Natural killer cell (primary cell): ENCODE measurements at regions not wholly inside any gene's neighbourhood (a gene's known extent, or its start where the extent isn't known, plus 50 kb on each side); places are given as distances from the start of the nearest gene placed in this dataset.

ENCODE experiments used
- ATAC-seq, 3 donors: fragments of 150-1000 bp in 2 of 3; fragments of 200-7000 bp in 1 of 3; cut with Tn5 transposase; 1 replicate in 1 of 3; 2 replicates in 2 of 3; pipeline ENCODE4 v1.10.0; 2021; ENCODE audit warnings: mild to moderate bottlenecking in 2 of 3, moderate library complexity in 2 of 3
- DNase-seq, 2 donors: peaks; one replicate each; pipeline versions ENCODE4 v3.0.0 to v3.0.0-alpha.2; 2013 to 2021; ENCODE audit warnings: mixed read lengths in 1 of 2
- H3K27ac ChIP-seq: one replicate; pipeline ENCODE4 v1.5.1; 2013; ENCODE audit warnings: mild to moderate bottlenecking, low read length
- H3K27me3 ChIP-seq: one replicate; pipeline ENCODE4 v1.6.1; 2013; ENCODE audit warnings: low read length; ENCODE audit not compliant: control insufficient read depth, insufficient read depth
- H3K36me3 ChIP-seq: one replicate; pipeline ENCODE4 v1.6.1; 2013; ENCODE audit warnings: low read length; ENCODE audit not compliant: control insufficient read depth, insufficient read depth
- H3K4me1 ChIP-seq: one replicate; pipeline ENCODE4 v1.6.1; 2013; ENCODE audit warnings: low read length; ENCODE audit not compliant: control insufficient read depth, insufficient read depth
- H3K4me3 ChIP-seq: one replicate; pipeline ENCODE4 v1.5.1; 2013; ENCODE audit warnings: low read length
- H3K9me3 ChIP-seq: one replicate; pipeline ENCODE4 v1.6.1; 2013; ENCODE audit warnings: low read length; ENCODE audit not compliant: control insufficient read depth, insufficient read depth
- H3K27ac Mint-ChIP-seq, 2 donors: one replicate each; pipeline ENCODE4 v1.8.0; 2022; ENCODE audit warnings: mild to moderate bottlenecking in 2 of 2, mixed read lengths in 2 of 2, moderate library complexity in 1 of 2
- H3K27me3 Mint-ChIP-seq, 2 donors: one replicate each; pipeline ENCODE4 v1.8.0; 2022; ENCODE audit warnings: low read depth in 2 of 2, mixed read lengths in 2 of 2
- H3K36me3 Mint-ChIP-seq: one replicate; pipeline ENCODE4 v1.8.0; 2022; ENCODE audit warnings: mixed read lengths
- H3K4me1 Mint-ChIP-seq, 2 donors: one replicate each; pipeline ENCODE4 v1.8.0; 2022; ENCODE audit warnings: mixed read lengths in 2 of 2
- H3K4me3 Mint-ChIP-seq: one replicate; pipeline ENCODE4 v1.8.0; 2022; ENCODE audit warnings: mild to moderate bottlenecking, moderate library complexity, mixed read lengths
- H3K9me3 Mint-ChIP-seq, 2 donors: one replicate each; pipeline ENCODE4 v1.8.0; 2022; ENCODE audit warnings: mixed read lengths in 2 of 2
- WGBS: methylation state at CpG from one replicate; pipeline ENCODE4 v1.1.7; 2013; ENCODE audit warnings: missing lambda C conversion rate; ENCODE audit not compliant: insufficient coverage; 5-methylcytosine and 5-hydroxymethylcytosine counted together
- intact Hi-C: fragments of 100-400 bp; cut with micrococcal nuclease; formaldehyde crosslinking; loops from one replicate; pipeline ENCODE4 v1.14.2; 2022
- TF ChIP-seq, protein P1 (sequence below): fragments of 200-600 bp; IDR thresholded peaks from one replicate; pipeline ENCODE4 v1.8.0; 2022; ENCODE audit warnings: antibody characterized with exemption

DNA sequence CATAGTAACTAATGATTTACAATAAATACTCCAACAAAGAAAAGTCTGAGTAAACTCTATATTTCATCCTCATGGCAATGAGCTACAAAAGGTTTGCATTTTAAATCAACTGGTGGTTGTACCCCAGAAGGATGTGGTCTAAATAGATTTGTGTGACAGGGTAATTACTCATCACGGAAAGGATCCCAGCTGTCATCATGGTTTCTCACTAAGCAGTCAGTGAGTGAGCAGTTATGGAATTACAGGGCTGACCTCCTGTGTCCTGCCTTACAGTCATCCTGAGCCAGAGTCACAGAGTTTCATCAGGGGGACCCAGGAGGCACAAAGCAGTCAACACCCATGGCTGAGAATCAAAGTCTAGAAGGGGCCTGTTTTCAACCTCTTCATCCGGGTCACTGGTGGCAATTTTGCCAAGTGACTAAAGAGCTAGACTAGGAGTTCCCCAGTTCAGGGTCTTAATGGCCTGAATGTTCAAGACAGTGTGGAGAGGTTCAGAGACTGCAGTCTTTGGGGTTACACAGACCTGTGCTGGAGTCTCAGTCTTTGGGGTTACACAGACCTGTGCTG, 210.7 kb upstream of the SLC24A2 start:
- TF ChIP-seq, protein P1, sequence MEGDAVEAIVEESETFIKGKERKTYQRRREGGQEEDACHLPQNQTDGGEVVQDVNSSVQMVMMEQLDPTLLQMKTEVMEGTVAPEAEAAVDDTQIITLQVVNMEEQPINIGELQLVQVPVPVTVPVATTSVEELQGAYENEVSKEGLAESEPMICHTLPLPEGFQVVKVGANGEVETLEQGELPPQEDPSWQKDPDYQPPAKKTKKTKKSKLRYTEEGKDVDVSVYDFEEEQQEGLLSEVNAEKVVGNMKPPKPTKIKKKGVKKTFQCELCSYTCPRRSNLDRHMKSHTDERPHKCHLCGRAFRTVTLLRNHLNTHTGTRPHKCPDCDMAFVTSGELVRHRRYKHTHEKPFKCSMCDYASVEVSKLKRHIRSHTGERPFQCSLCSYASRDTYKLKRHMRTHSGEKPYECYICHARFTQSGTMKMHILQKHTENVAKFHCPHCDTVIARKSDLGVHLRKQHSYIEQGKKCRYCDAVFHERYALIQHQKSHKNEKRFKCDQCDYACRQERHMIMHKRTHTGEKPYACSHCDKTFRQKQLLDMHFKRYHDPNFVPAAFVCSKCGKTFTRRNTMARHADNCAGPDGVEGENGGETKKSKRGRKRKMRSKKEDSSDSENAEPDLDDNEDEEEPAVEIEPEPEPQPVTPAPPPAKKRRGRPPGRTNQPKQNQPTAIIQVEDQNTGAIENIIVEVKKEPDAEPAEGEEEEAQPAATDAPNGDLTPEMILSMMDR: no peak
- Mint-ChIP-seq H3K9me3 (peaks cover 0 to 2% of the 10 kb centered on the region in 2 donors), H3K4me3 (no peak overlapping the region), H3K36me3 (no peaks in the 10 kb centered on the region), H3K4me1 (peaks cover 6 to 16% of the 10 kb centered on the region in 2 donors), H3K27ac (peak overlapping the region in 1 of 2 donors; percentile 28), H3K27me3 (no peaks in the 10 kb centered on the region)
- Histone ChIP-seq H3K4me3 (no peak overlapping the region), H3K36me3 (no peaks in the 10 kb centered on the region), H3K9me3 (no peaks in the 10 kb centered on the region), H3K4me1 (peaks cover 3% of the 10 kb centered on the region), H3K27me3 (no peaks in the 10 kb centered on the region), H3K27ac (no peak overlapping the region)
- WGBS: 46% methylated on average over 2 of the region's 2 CpGs
- intact Hi-C loops: no loop called here
- DNase-seq: peak in 1 of 2 donors; percentile 13
- ATAC-seq: peak in 2 of 3 donors; percentile 65 to 66

DNA sequence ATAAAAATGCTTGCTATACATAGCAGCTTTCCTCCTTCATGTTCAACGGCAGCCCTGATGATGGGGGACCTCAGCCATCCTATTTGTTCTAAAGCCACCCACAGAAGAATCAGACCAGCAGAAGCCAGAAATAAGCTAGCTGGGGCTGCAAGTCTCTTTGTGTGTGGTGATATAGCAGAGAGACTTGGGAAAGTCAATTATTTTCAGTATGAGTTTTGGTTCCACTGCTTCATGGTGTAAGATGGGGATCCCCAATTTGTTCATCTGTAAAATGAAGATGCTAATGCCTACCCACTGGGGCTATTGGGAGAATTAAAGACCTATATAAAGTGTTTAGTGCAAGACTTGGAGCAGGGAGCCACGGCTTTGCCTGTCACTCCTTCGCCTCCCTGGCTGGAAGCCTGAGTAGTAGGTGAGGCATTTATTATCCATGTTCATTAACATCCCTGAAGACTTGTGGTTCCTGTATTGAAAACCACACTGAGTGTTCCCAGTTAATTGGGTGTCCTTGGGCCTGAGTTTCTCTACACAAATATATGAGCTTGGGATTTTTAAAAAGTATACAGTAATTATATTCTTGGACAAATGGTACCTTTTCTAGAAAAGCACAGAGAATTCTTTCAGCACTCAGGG, 210.1 kb upstream of the SLC24A2 start:
- H3K9me3 ChIP-seq: no peaks in the 10 kb centered on the region
- DNase-seq (no peak), ATAC-seq (no peak)
- Mint-ChIP-seq H3K4me3 (no peak overlapping the region), H3K4me1 (peaks cover 6 to 16% of the 10 kb centered on the region in 2 donors), H3K27me3 (peaks cover 0 to 3% of the 10 kb centered on the region in 2 donors), H3K9me3 (peaks cover 0 to 2% of the 10 kb centered on the region in 2 donors), H3K36me3 (no peaks in the 10 kb centered on the region), H3K27ac (peak overlapping the region in 1 of 2 donors; percentile 28)
- no peaks in the 10 kb centered on the region for H3K27me3 ChIP-seq
- intact Hi-C loops: no loop called here
- H3K27ac ChIP-seq: no peak overlapping the region
- H3K36me3 ChIP-seq: no peaks in the 10 kb centered on the region
- no peak overlapping the region for H3K4me3 ChIP-seq
- H3K4me1 ChIP-seq: peaks cover 3% of the 10 kb centered on the region
- TF ChIP-seq, protein P1: no peak
- WGBS: 76% methylated on average over 3 of the region's 3 CpGs

DNA sequence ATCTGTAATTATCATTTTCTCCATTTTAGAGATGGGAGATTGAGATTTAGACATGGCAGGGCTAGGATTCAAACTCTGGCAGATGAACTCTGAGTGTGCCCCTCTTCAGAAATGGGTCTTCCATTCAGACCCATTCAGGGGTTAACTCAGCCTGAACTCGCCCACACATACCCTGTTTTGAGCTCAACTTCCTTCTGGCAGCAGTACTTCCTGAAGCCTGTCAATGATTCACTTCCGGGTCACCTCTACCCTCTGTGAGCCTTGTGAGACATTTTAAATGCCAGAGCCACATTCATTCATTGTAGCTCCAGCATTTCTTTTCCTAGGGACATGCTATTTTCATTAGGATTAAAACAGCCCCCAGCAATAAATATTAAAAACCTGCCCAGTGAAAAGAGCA, 209.3 kb upstream of the SLC24A2 start:
- Histone ChIP-seq H3K9me3 (no peaks in the 10 kb centered on the region), H3K27ac (no peak overlapping the region), H3K27me3 (no peaks in the 10 kb centered on the region), H3K4me3 (no peak overlapping the region), H3K36me3 (no peaks in the 10 kb centered on the region), H3K4me1 (peaks cover 3% of the 10 kb centered on the region)
- TF ChIP-seq, protein P1: no peak
- H3K27me3 Mint-ChIP-seq: peaks cover 0 to 9% of the 10 kb centered on the region in 2 donors
- H3K36me3 Mint-ChIP-seq: no peaks in the 10 kb centered on the region
- H3K4me1 Mint-ChIP-seq: peaks cover 6 to 16% of the 10 kb centered on the region in 2 donors
- peak in 1 of 2 donors; percentile 23 for DNase-seq
- WGBS: 74% methylated on average over 2 of the region's 2 CpGs
- intact Hi-C loops: no loop called here
- no peak overlapping the region for H3K4me3 Mint-ChIP-seq
- ATAC-seq: no peak
- H3K9me3 Mint-ChIP-seq: peaks cover 0 to 2% of the 10 kb centered on the region in 2 donors
- H3K27ac Mint-ChIP-seq: no peak overlapping the region
